GM12878 (cell line): ENCODE measurements at regions not wholly inside any gene's neighbourhood (a gene's known extent, or its start where the extent isn't known, plus 50 kb on each side); places are given as distances from the start of the nearest gene placed in this dataset.

Experiments used
- ATAC-seq: fragments of 200-7000 bp; cut with Tn5 transposase; 3 replicates; pipeline ENCODE4 v1.9.1; 2020; ENCODE audit warnings: mild to moderate bottlenecking, moderate library complexity
- BruUV-seq: library from RNA; stranded (reverse); fragments of 400-500 nt; replicated peaks from 2 replicates; lab custom pipeline; 2021; lab: Mats Ljungman, UMichigan
- CTCF ChIA-PET: fragments of 300-600 bp; sonication (Branson Sonifier 250); formaldehyde crosslinking; extraction: SDS; loops from one replicate; lab custom pipeline; 2021; ENCODE audit warnings: inconsistent platforms; lab: Yijun Ruan, JAX
- POLR2A ChIA-PET: fragments of 350-600 bp; formaldehyde crosslinking; extraction: SDS; loops from one replicate; lab custom pipeline; 2021; ENCODE audit warnings: inconsistent platforms; lab: Charles Lee
- RAD21 ChIA-PET: fragments of 300-600 bp; sonication (Branson Sonifier 250); formaldehyde crosslinking; loops from one replicate; lab custom pipeline; 2023; ENCODE audit warnings: antibody characterized with exemption; ENCODE audit not compliant: unreplicated experiment; lab: Charles Lee
- SMC1A ChIA-PET: fragments of 300-600 bp; sonication (Branson Sonifier 250); formaldehyde crosslinking; loops from one replicate; lab custom pipeline; 2023; ENCODE audit not compliant: unreplicated experiment, uncharacterized antibody; lab: Charles Lee
- DNase-seq: peaks from one replicate; pipeline ENCODE4 v3.0.0-alpha.2; 2011; ENCODE audit warnings: low read depth, low spot score
- FAIRE-seq: peaks from 3 replicates; lab custom pipeline; 2011; peaks lifted over from hg19 to GRCh38; lab: Jason Lieb, UNC
- H2AFZ ChIP-seq: 2 replicates; pipeline ENCODE4 v1.6.0; 2011; ENCODE audit warnings: low read depth, low read length, control low read depth; ENCODE audit not compliant: control insufficient read depth
- H3K27ac ChIP-seq: 2 replicates; pipeline ENCODE4 v1.5.1; 2011; ENCODE audit warnings: control low read depth; ENCODE audit not compliant: control insufficient read depth, insufficient read depth
- H3K27me3 ChIP-seq, 2 experiments: replicated peaks in 1 of 2; 2 replicates each; pipeline versions ENCODE4 v1.6.0 to v1.6.1; 2011; ENCODE audit warnings: low read length in 1 of 2; ENCODE audit not compliant: control insufficient read depth in 2 of 2, insufficient read depth in 2 of 2
- H3K36me3 ChIP-seq, 2 experiments: 2 replicates each; pipeline ENCODE4 v1.5.1; 2011; ENCODE audit warnings: low read length in 1 of 2; ENCODE audit not compliant: control insufficient read depth in 2 of 2, insufficient read depth in 2 of 2
- H3K4me1 ChIP-seq: 2 replicates; pipeline ENCODE4 v1.6.1; 2011; ENCODE audit warnings: mild to moderate bottlenecking, low read length, moderate library complexity, mixed read lengths; ENCODE audit not compliant: control insufficient read depth, insufficient read depth
- H3K4me2 ChIP-seq: 2 replicates; pipeline ENCODE4 v1.6.0; 2011; ENCODE audit warnings: control low read depth; ENCODE audit not compliant: control insufficient read depth, insufficient read depth
- H3K4me3 ChIP-seq: fragments of 200-600 bp; sonication (generic); 2 replicates; pipeline ENCODE4 v1.5.1; 2016
- H3K79me2 ChIP-seq: 2 replicates; pipeline ENCODE4 v1.6.0; 2011; ENCODE audit warnings: low read length; ENCODE audit not compliant: control insufficient read depth, insufficient read depth
- H3K9ac ChIP-seq: 2 replicates; pipeline ENCODE4 v1.8.0; 2011; ENCODE audit warnings: low read length, control low read depth, mixed read lengths; ENCODE audit not compliant: control insufficient read depth, insufficient read depth
- H3K9me3 ChIP-seq: replicated peaks from 3 replicates; pipeline ENCODE4 v1.5.1; 2011; ENCODE audit warnings: mild to moderate bottlenecking, low read length; ENCODE audit not compliant: control insufficient read depth, insufficient read depth
- H4K20me1 ChIP-seq: 2 replicates; pipeline ENCODE4 v1.6.0; 2011; ENCODE audit not compliant: control insufficient read depth, insufficient read depth
- ATF2 ChIP-seq: IDR thresholded peaks from 2 replicates; pipeline ENCODE4 v1.6.1; 2012; ENCODE audit warnings: low read length, inconsistent platforms
- EGR1 ChIP-seq, 2 experiments: IDR thresholded peaks; 1 replicate in 1 of 2; 2 replicates in 1 of 2; pipeline ENCODE4 v1.6.1; 2011 to 2012; ENCODE audit warnings: low read depth in 2 of 2, low read length in 2 of 2, borderline replicate concordance in 1 of 2, mild to moderate bottlenecking in 1 of 2, moderate library complexity in 1 of 2
- ESRRA ChIP-seq: IDR thresholded peaks from 2 replicates; pipeline ENCODE4 v1.6.1; 2012; ENCODE audit warnings: mild to moderate bottlenecking, low read length, improper control_type of control experiment
- IRF5 ChIP-seq: fragments of 450-650 bp; IDR thresholded peaks from 2 replicates; pipeline ENCODE4 v1.6.1; 2017; ENCODE audit warnings: borderline replicate concordance
- JUND ChIP-seq: IDR thresholded peaks from 2 replicates; pipeline ENCODE4 v1.6.1; 2012; ENCODE audit warnings: low read depth, mild to moderate bottlenecking, low read length, improper control_type of control experiment, moderate library complexity
- LARP7 ChIP-seq: fragments of 450-650 bp; IDR thresholded peaks from 2 replicates; pipeline ENCODE4 v1.6.1; 2017; ENCODE audit warnings: mild to moderate bottlenecking
- PML ChIP-seq: IDR thresholded peaks from 2 replicates; pipeline ENCODE4 v1.6.1; 2012; ENCODE audit warnings: low read length, inconsistent platforms
- RELA ChIP-seq: fragments of 450-650 bp; IDR thresholded peaks from 2 replicates; pipeline ENCODE4 v1.8.0; 2014; ENCODE audit warnings: borderline replicate concordance; ENCODE audit not compliant: partially characterized antibody
- SMARCA5 ChIP-seq: fragments of 450-650 bp; IDR thresholded peaks from 2 replicates; pipeline ENCODE4 v1.6.1; 2017; ENCODE audit warnings: mild to moderate bottlenecking
- SP1 ChIP-seq: IDR thresholded peaks from one replicate; pipeline ENCODE4 v1.6.1; 2011; ENCODE audit warnings: low read depth, low read length
- SREBF2 ChIP-seq: IDR thresholded peaks from 2 replicates; pipeline ENCODE4 v1.6.1; 2012; ENCODE audit warnings: mild to moderate bottlenecking, low read length
- TAF1 ChIP-seq: IDR thresholded peaks from 2 replicates; pipeline ENCODE4 v1.6.1; 2011; ENCODE audit warnings: mild to moderate bottlenecking, low read depth, low read length, borderline replicate concordance
- ZBED1 ChIP-seq: IDR thresholded peaks from 2 replicates; pipeline ENCODE4 v1.6.1; 2016; ENCODE audit warnings: borderline replicate concordance
- WGBS: methylation state at CpG from one replicate; pipeline ENCODE4 v1.1.6; 2016; ENCODE audit warnings: low lambda C conversion rate; ENCODE audit not compliant: insufficient replicate concordance, insufficient coverage; ENCODE audit errors: missing lambda C conversion rate; 5-methylcytosine and 5-hydroxymethylcytosine counted together
- in situ Hi-C: fragments of 300-500 bp; cut with MboI; formaldehyde crosslinking; loops from 9 replicates; pipeline ENCODE4 v1.14.3; 2018; ENCODE audit warnings: mixed read lengths
- intact Hi-C: fragments of 100-400 bp; cut with micrococcal nuclease; formaldehyde crosslinking; loops from one replicate; pipeline ENCODE4 v1.14.2; 2022; ENCODE audit not compliant: unreplicated experiment

- DNase-seq (no peak), ATAC-seq (no peak), FAIRE-seq (no peak)
- Histone ChIP-seq H3K4me2 (no peak overlapping the region), H3K9me3 (peaks cover 3% of the 10 kb centered on the region; the same call in 2 of the 3 replicates), H3K79me2 (no peaks in the 10 kb centered on the region), H3K36me3 (no peaks in the 10 kb centered on the region), H3K4me3 (no peak overlapping the region), H2AFZ (no peak overlapping the region), H4K20me1 (no peaks in the 10 kb centered on the region), H3K27me3 (no peaks in the 10 kb centered on the region), H3K4me1 (no peaks in the 10 kb centered on the region), H3K27ac (no peak overlapping the region), H3K9ac (no peak overlapping the region)
- ChIA-PET RAD21 (no interaction called here), CTCF (no interaction called here), SMC1A (no interaction called here), POLR2A (no interaction called here)
- TF ChIP-seq LARP7 (no peak), RELA (no peak), ESRRA (no peak), IRF5 (no peak), SREBF2 (no peak), JUND (no peak), SP1 (no peak), TAF1 (no peak), SMARCA5 (no peak), EGR1 (IDR thresholded peaks at IDR 0.05; ENCODE audit: borderline replicate concordance in 1 of 2, low read depth in 2 of 2, low read length in 2 of 2) (no peak), ATF2 (no peak), ZBED1 (no peak), PML (no peak)
- intact Hi-C loops: no loop called here
- 23% methylated on average over 2 of the region's 2 CpGs for WGBS
- no TSS peak for BruUV-seq
- in situ Hi-C loops: no loop called here
Measured at GRCh38 chr2:37820471-37820986, 104.6 kb upstream of the RMDN2 start.
